HepG2 (cell line): ENCODE measurements at regions not wholly inside any gene's neighbourhood (a gene's known extent, or its start where the extent isn't known, plus 50 kb on each side); places are given as distances from the start of the nearest gene placed in this dataset.

Source experiments
- ATF7 ChIP-seq, 2 experiments: fragments of 450-650 bp in 1 of 2; sonication (generic) in 1 of 2; formaldehyde crosslinking in 1 of 2; IDR thresholded peaks; 2 replicates each; pipeline versions ENCODE4 v1.4.0 to v1.6.1; 2016 to 2020; ENCODE audit warnings: antibody characterized with exemption in 1 of 2, mild to moderate bottlenecking in 1 of 2, missing genetic modification reagents in 1 of 2
- ETV6 ChIP-seq: sonication (generic); formaldehyde crosslinking; conservative IDR thresholded peaks from 2 replicates; pipeline ENCODE4 v1.4.0; 2020; ENCODE audit warnings: missing genetic modification reagents
- NFRKB ChIP-seq: fragments of 450-650 bp; IDR thresholded peaks from 2 replicates; pipeline ENCODE4 v1.6.1; 2017
- ZNF24 ChIP-seq: fragments of 450-650 bp; IDR thresholded peaks from 2 replicates; pipeline ENCODE4 v1.6.1; 2017; ENCODE audit warnings: antibody characterized with exemption, mild to moderate bottlenecking
- ZNF496 ChIP-seq: sonication (generic); formaldehyde crosslinking; IDR thresholded peaks from 2 replicates; pipeline ENCODE4 v1.8.1; 2023; ENCODE audit warnings: mild to moderate bottlenecking, moderate library complexity, missing genetic modification reagents; ENCODE audit not compliant: insufficient replicate concordance
- ZNF616 ChIP-seq: sonication (generic); formaldehyde crosslinking; IDR thresholded peaks from 2 replicates; pipeline ENCODE4 v1.5.0; 2020; ENCODE audit warnings: low read depth, mild to moderate bottlenecking, missing genetic modification reagents
- TF ChIP-seq, protein P1 (sequence below): sonication (generic); formaldehyde crosslinking; IDR thresholded peaks from 2 replicates; pipeline ENCODE4 v1.9.0; 2021; ENCODE audit warnings: missing genetic modification reagents, borderline replicate concordance
- TF ChIP-seq, protein P2 (sequence below): sonication (generic); formaldehyde crosslinking; IDR thresholded peaks from 2 replicates; pipeline ENCODE4 v1.9.0; 2022; ENCODE audit warnings: missing genetic modification reagents, mild to moderate bottlenecking, borderline replicate concordance

DNA sequence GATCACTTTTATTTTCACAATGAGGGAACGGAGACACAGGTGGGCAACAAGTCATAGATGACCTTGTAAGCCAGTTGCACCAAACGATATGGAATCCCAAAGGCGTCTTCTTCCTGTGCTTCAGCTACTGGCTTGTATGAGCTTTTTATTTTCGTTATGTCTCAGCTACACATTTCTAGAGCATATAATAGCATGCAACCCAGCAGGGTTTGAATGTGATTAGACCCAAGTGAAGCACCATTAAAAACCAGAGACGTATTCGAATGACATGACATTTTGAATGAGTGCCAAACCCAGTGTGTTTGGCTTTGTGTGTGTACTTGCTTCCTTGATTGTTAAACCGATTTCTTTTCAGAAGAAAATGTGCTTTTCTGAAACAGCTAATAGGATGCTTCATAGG is 963.2 kb upstream of the CELF2 start (continued):
- TF ChIP-seq, protein P1, sequence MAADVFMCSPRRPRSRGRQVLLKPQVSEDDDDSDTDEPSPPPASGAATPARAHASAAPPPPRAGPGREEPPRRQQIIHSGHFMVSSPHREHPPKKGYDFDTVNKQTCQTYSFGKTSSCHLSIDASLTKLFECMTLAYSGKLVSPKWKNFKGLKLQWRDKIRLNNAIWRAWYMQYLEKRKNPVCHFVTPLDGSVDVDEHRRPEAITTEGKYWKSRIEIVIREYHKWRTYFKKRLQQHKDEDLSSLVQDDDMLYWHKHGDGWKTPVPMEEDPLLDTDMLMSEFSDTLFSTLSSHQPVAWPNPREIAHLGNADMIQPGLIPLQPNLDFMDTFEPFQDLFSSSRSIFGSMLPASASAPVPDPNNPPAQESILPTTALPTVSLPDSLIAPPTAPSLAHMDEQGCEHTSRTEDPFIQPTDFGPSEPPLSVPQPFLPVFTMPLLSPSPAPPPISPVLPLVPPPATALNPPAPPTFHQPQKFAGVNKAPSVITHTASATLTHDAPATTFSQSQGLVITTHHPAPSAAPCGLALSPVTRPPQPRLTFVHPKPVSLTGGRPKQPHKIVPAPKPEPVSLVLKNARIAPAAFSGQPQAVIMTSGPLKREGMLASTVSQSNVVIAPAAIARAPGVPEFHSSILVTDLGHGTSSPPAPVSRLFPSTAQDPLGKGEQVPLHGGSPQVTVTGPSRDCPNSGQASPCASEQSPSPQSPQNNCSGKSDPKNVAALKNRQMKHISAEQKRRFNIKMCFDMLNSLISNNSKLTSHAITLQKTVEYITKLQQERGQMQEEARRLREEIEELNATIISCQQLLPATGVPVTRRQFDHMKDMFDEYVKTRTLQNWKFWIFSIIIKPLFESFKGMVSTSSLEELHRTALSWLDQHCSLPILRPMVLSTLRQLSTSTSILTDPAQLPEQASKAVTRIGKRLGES (CRISPR knock-in tag), result no peak
- TF ChIP-seq ZNF616 (CRISPR knock-in tag) (no peak), ZNF496 (CRISPR knock-in tag) (no peak), ETV6 (CRISPR knock-in tag) (no peak), NFRKB (no peak), ATF7 (IDR thresholded peaks at IDR 0.05) (no peak), ATF7 (CRISPR knock-in tag; IDR thresholded peaks at IDR 0.05) (no peak), ZNF24 (no peak)
- TF ChIP-seq, protein P2, sequence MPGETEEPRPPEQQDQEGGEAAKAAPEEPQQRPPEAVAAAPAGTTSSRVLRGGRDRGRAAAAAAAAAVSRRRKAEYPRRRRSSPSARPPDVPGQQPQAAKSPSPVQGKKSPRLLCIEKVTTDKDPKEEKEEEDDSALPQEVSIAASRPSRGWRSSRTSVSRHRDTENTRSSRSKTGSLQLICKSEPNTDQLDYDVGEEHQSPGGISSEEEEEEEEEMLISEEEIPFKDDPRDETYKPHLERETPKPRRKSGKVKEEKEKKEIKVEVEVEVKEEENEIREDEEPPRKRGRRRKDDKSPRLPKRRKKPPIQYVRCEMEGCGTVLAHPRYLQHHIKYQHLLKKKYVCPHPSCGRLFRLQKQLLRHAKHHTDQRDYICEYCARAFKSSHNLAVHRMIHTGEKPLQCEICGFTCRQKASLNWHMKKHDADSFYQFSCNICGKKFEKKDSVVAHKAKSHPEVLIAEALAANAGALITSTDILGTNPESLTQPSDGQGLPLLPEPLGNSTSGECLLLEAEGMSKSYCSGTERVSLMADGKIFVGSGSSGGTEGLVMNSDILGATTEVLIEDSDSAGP (CRISPR knock-in tag), result no peak
